ENCODE measurements at regions not wholly inside any gene's neighbourhood (a gene's known extent, or its start where the extent isn't known, plus 50 kb on each side); places are given as distances from the start of the nearest gene placed in this dataset.

GRCh38 chr5:133816791-133817190 is 151.6 kb downstream of the C5orf15 start:
- H3K27ac Mint-ChIP-seq: no peak overlapping the region
- H3K36me3 ChIP-seq (ENCODE audit: control insufficient read depth, insufficient read depth, low read length): no peaks in the 10 kb centered on the region
- no peaks in the 10 kb centered on the region for H3K9me3 Mint-ChIP-seq
- peaks cover 17% of the 10 kb centered on the region for H3K4me1 ChIP-seq (ENCODE audit: control insufficient read depth, insufficient read depth, low read length)
- H3K27ac ChIP-seq (ENCODE audit: low read depth, low read length): no peak overlapping the region
- no peak overlapping the region for H3K4me3 Mint-ChIP-seq
- H3K27me3 ChIP-seq (ENCODE audit: control insufficient read depth, insufficient read depth, low read length, poor library complexity, severe bottlenecking): peaks cover 7% of the 10 kb centered on the region
- no peak for TF ChIP-seq CTCF (conservative IDR thresholded peaks at IDR 0.05)
- no peaks in the 10 kb centered on the region for H3K9me3 ChIP-seq (ENCODE audit: control insufficient read depth, low read length)
- DNase-seq: no peak
- H3K36me3 Mint-ChIP-seq (ENCODE audit: low read depth): no peaks in the 10 kb centered on the region
- peaks cover 42% of the 10 kb centered on the region for H3K4me1 Mint-ChIP-seq
- peaks cover 23% of the 10 kb centered on the region for H3K27me3 Mint-ChIP-seq (ENCODE audit: insufficient read depth)
- WGBS, 2 experiments (ENCODE audit: insufficient coverage in 1 of 2, insufficient read length in 1 of 2): 76 to 92% methylated on average over 4 to 5 of the region's 5 CpGs
- no peak overlapping the region for H3K9ac ChIP-seq (ENCODE audit: extremely low read depth, low read length, poor library complexity, severe bottlenecking)
- H3K4me3 ChIP-seq (ENCODE audit: low read length): no peak overlapping the region

GRCh38 chr5:133814152-133814551 is 154.3 kb downstream of the C5orf15 start:
- H3K27ac Mint-ChIP-seq: no peak overlapping the region
- WGBS, 2 experiments (ENCODE audit: insufficient coverage in 1 of 2, insufficient read length in 1 of 2): 87 to 91% methylated on average over 5 to 8 of the region's 8 CpGs
- peaks cover 7% of the 10 kb centered on the region for H3K27me3 ChIP-seq (ENCODE audit: control insufficient read depth, insufficient read depth, low read length, poor library complexity, severe bottlenecking)
- H3K4me3 ChIP-seq (ENCODE audit: low read length): no peak overlapping the region
- no peak overlapping the region for H3K9ac ChIP-seq (ENCODE audit: extremely low read depth, low read length, poor library complexity, severe bottlenecking)
- peaks cover 12% of the 10 kb centered on the region for H3K27me3 Mint-ChIP-seq (ENCODE audit: insufficient read depth)
- H3K36me3 Mint-ChIP-seq (ENCODE audit: low read depth): no peaks in the 10 kb centered on the region
- H3K4me1 Mint-ChIP-seq: peaks cover 25% of the 10 kb centered on the region
- no peaks in the 10 kb centered on the region for H3K9me3 ChIP-seq (ENCODE audit: control insufficient read depth, low read length)
- no peak overlapping the region for H3K4me3 Mint-ChIP-seq
- H3K27ac ChIP-seq (ENCODE audit: low read depth, low read length): no peak overlapping the region
- no peaks in the 10 kb centered on the region for H3K36me3 ChIP-seq (ENCODE audit: control insufficient read depth, insufficient read depth, low read length)
- no peak for TF ChIP-seq CTCF (conservative IDR thresholded peaks at IDR 0.05)
- H3K4me1 ChIP-seq (ENCODE audit: control insufficient read depth, insufficient read depth, low read length): peaks cover 13% of the 10 kb centered on the region
- DNase-seq: peak; percentile 20
- no peaks in the 10 kb centered on the region for H3K9me3 Mint-ChIP-seq

GRCh38 chr5:133811168-133811567 is 157.3 kb downstream of the C5orf15 start:
- Mint-ChIP-seq H3K9me3 (no peaks in the 10 kb centered on the region), H3K36me3 (ENCODE audit: low read depth) (no peaks in the 10 kb centered on the region), H3K4me1 (no peaks in the 10 kb centered on the region), H3K27ac (no peak overlapping the region), H3K4me3 (no peak overlapping the region), H3K27me3 (ENCODE audit: insufficient read depth) (peaks cover 10% of the 10 kb centered on the region)
- H3K27ac ChIP-seq (ENCODE audit: low read depth, low read length): no peak overlapping the region
- H3K27me3 ChIP-seq (ENCODE audit: control insufficient read depth, insufficient read depth, low read length, poor library complexity, severe bottlenecking): peaks cover 7% of the 10 kb centered on the region
- no peak for DNase-seq
- H3K9ac ChIP-seq (ENCODE audit: extremely low read depth, low read length, poor library complexity, severe bottlenecking): no peak overlapping the region
- TF ChIP-seq CTCF (conservative IDR thresholded peaks at IDR 0.05): no peak
- peaks cover 4% of the 10 kb centered on the region for H3K4me1 ChIP-seq (ENCODE audit: control insufficient read depth, insufficient read depth, low read length)
- no peak overlapping the region for H3K4me3 ChIP-seq (ENCODE audit: low read length)
- 86 to 90% methylated on average over 2 to 3 of the region's 3 CpGs for WGBS, 2 experiments (ENCODE audit: insufficient coverage in 1 of 2, insufficient read length in 1 of 2)
- no peaks in the 10 kb centered on the region for H3K36me3 ChIP-seq (ENCODE audit: control insufficient read depth, insufficient read depth, low read length)
- no peaks in the 10 kb centered on the region for H3K9me3 ChIP-seq (ENCODE audit: control insufficient read depth, low read length)

Measured in endodermal cell (in vitro differentiated cells).